MM.1S (cell line): ENCODE measurements at regions not wholly inside any gene's neighbourhood (a gene's known extent, or its start where the extent isn't known, plus 50 kb on each side); places are given as distances from the start of the nearest gene placed in this dataset.

ENCODE experiments used
- EZH2 ChIP-seq: fragments of 300-600 bp; sonication (generic); optimal IDR thresholded peaks from 2 replicates; pipeline ENCODE3; 2017; ENCODE audit warnings: low read depth, mild to moderate bottlenecking, antibody characterized with exemption, low read length, mixed read lengths
- EZH2phosphoT487 ChIP-seq: fragments of 300-600 bp; sonication (generic); IDR thresholded peaks from 2 replicates; pipeline ENCODE4 v1.6.1; 2018; ENCODE audit warnings: antibody characterized with exemption, low read length
- TF ChIP-seq, protein P1 (sequence below): fragments of 300-600 bp; sonication (generic); IDR thresholded peaks from 2 replicates; pipeline ENCODE4 v1.5.1; 2016; ENCODE audit warnings: antibody characterized with exemption, low read length, mixed read lengths

DNA sequence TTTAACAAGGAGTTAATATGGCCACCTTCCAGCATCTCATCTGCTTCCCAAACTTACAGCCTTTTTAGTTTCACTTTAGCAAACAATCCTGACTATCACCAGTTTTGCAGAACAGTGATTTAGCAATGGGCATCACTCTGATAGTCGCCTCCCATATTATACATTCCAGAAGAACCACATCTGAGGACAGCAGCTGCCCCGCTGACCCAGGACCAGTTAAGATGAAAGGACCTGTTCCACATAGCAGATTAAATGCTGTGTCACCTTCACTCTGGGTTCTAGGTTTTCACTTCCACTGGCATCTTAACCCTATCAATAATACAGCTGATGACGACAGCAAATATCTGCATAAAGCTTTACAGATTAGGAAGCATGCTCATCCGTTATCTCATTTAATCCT, 99.8 kb downstream of the TRIM69 start:
- TF ChIP-seq, protein P1, sequence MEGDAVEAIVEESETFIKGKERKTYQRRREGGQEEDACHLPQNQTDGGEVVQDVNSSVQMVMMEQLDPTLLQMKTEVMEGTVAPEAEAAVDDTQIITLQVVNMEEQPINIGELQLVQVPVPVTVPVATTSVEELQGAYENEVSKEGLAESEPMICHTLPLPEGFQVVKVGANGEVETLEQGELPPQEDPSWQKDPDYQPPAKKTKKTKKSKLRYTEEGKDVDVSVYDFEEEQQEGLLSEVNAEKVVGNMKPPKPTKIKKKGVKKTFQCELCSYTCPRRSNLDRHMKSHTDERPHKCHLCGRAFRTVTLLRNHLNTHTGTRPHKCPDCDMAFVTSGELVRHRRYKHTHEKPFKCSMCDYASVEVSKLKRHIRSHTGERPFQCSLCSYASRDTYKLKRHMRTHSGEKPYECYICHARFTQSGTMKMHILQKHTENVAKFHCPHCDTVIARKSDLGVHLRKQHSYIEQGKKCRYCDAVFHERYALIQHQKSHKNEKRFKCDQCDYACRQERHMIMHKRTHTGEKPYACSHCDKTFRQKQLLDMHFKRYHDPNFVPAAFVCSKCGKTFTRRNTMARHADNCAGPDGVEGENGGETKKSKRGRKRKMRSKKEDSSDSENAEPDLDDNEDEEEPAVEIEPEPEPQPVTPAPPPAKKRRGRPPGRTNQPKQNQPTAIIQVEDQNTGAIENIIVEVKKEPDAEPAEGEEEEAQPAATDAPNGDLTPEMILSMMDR = no peak
- no peak for TF ChIP-seq EZH2
- TF ChIP-seq EZH2phosphoT487 = no peak
